OCI-LY1 (cell line): ENCODE measurements at regions not wholly inside any gene's neighbourhood (a gene's known extent, or its start where the extent isn't known, plus 50 kb on each side); places are given as distances from the start of the nearest gene placed in this dataset.

Source experiments
- H2AFZ ChIP-seq: fragments of 200-600 bp; sonication (generic), shearing (Covaris generic); 2 replicates; pipeline ENCODE4 v1.6.0; 2014; ENCODE audit warnings: antibody characterized with exemption, mild to moderate bottlenecking, low read length
- H3F3A ChIP-seq: fragments of 200-600 bp; sonication (generic), shearing (Covaris generic); 2 replicates; pipeline ENCODE4 v1.6.0; 2014; ENCODE audit warnings: mild to moderate bottlenecking, antibody characterized with exemption, low read length, moderate library complexity; ENCODE audit not compliant: insufficient read depth
- H3K27ac ChIP-seq: fragments of 200-600 bp; sonication (generic); 2 replicates; pipeline ENCODE4 v1.5.1; 2014; ENCODE audit warnings: low read length, mixed run types, mild to moderate bottlenecking, low read depth; ENCODE audit not compliant: poor library complexity, severe bottlenecking
- H3K27me3 ChIP-seq: fragments of 200-600 bp; sonication (generic); 2 replicates; pipeline ENCODE4 v1.6.0; 2014; ENCODE audit warnings: antibody characterized with exemption, mild to moderate bottlenecking, low read length, moderate library complexity; ENCODE audit not compliant: insufficient read depth
- H3K36me3 ChIP-seq: fragments of 200-600 bp; sonication (generic); 2 replicates; pipeline ENCODE4 v1.6.1; 2014; ENCODE audit warnings: mild to moderate bottlenecking, antibody characterized with exemption, low read length, moderate library complexity, mixed read lengths; ENCODE audit not compliant: insufficient read depth
- H3K4me1 ChIP-seq: fragments of 200-600 bp; sonication (generic); 2 replicates; pipeline ENCODE4 v1.5.1; 2014; ENCODE audit warnings: mild to moderate bottlenecking, low read length, moderate library complexity; ENCODE audit not compliant: insufficient read depth, severe bottlenecking
- H3K4me2 ChIP-seq: fragments of 200-600 bp; sonication (generic), shearing (Covaris generic); 2 replicates; pipeline ENCODE4 v1.6.1; 2014; ENCODE audit warnings: low read length
- H3K4me3 ChIP-seq: fragments of 200-600 bp; sonication (generic); 2 replicates; pipeline ENCODE4 v1.5.1; 2014; ENCODE audit warnings: low read length, low read depth, mild to moderate bottlenecking, mixed read lengths; ENCODE audit not compliant: poor library complexity, severe bottlenecking
- H3K79me2 ChIP-seq: fragments of 200-600 bp; shearing (Covaris generic); 2 replicates; pipeline ENCODE4 v1.6.1; 2016; ENCODE audit warnings: mixed run types, low read length, mixed read lengths; ENCODE audit not compliant: insufficient read depth
- H3K9ac ChIP-seq: fragments of 200-600 bp; sonication (generic), shearing (Covaris generic); 2 replicates; pipeline ENCODE4 v1.6.1; 2014; ENCODE audit warnings: mild to moderate bottlenecking, low read length, mixed read lengths
- H3K9me2 ChIP-seq: fragments of 200-600 bp; sonication (generic), shearing (Covaris generic); 2 replicates; pipeline ENCODE4 v1.6.1; 2014; ENCODE audit warnings: low read depth, mild to moderate bottlenecking, low read length, mixed read lengths
- H3K9me3 ChIP-seq: fragments of 200-600 bp; shearing (Covaris generic); 2 replicates; pipeline ENCODE4 v1.6.1; 2014; ENCODE audit warnings: low read length, mixed read lengths
- H4K20me1 ChIP-seq: fragments of 200-600 bp; sonication (generic), shearing (Covaris generic); 2 replicates; pipeline ENCODE4 v1.6.0; 2016; ENCODE audit warnings: mild to moderate bottlenecking, low read length; ENCODE audit not compliant: insufficient read depth
- EZH2 ChIP-seq: fragments of 200-600 bp; sonication (generic), shearing (Covaris generic); IDR thresholded peaks from 2 replicates; pipeline ENCODE4 v1.8.0; 2017; ENCODE audit warnings: borderline replicate concordance, mixed run types, mild to moderate bottlenecking, antibody characterized with exemption, low read length, moderate library complexity, mixed read lengths
- TF ChIP-seq, protein P1 (sequence below): fragments of 200-600 bp; sonication (generic), shearing (Covaris generic); IDR thresholded peaks from 2 replicates; pipeline ENCODE4 v1.5.1; 2017; ENCODE audit warnings: mild to moderate bottlenecking, antibody characterized with exemption, low read length, moderate library complexity, mixed read lengths

DNA sequence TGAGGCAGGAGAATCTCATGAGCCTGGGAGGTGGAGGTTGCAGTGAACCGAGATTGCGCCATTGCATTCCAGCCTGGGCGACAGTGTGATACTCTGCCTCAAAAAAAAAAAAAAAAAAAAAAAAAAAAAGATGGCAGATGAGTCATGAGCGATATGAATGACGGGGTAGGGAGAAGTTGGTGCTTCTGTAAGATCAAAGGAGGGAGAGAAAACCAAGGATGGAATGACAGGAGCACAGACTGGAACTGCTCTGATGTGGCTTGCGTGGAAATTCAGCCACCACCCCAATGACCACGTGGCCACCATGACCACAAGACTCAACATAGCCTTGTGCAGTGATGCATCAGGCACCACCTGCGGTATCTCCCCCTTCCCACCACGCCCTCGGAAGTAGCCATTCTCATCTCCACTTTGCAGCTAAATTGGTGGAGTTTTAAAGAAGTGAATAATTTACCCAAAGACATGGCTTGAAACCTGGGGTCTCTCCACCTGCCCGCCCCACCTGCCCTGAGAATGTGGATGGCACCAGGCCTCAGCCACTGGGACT is 96.0 kb downstream of the ACKR3 start:
- Histone ChIP-seq H3K27ac (no peak overlapping the region), H3K9me2 (no peaks in the 10 kb centered on the region)

DNA sequence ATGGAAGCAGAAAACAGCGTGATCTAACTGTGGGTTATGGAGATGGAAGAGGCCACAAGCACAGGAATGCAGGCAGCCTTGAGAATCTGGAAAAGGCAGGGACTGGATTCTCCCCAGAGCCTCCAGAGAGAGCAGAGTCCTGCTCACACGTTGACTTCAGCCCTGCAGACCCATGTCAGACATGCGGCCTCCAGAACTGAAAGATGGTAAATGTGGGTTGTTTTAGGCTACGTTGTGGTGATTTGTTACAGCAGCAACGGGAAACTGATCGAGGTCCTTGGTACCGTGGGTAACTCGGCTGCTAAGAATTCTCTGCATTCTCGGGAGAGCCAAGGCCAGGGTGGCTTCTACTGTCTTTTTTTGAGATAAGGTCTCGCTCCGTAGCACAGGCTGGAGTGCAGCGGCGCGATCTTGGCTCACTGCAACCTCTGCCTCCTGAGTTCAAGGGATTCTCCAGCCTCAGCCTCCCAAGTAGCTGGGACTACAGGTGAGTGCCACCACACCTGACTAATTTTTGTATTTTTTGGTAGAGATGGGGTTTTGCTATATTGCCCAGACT is 97.1 kb downstream of the ACKR3 start:
- H2AFZ ChIP-seq: no peak overlapping the region
- H4K20me1 ChIP-seq: no peaks in the 10 kb centered on the region
- H3F3A ChIP-seq: no peaks in the 10 kb centered on the region
- H3K9me2 ChIP-seq: no peaks in the 10 kb centered on the region
- TF ChIP-seq EZH2: no peak
- TF ChIP-seq, protein P1, sequence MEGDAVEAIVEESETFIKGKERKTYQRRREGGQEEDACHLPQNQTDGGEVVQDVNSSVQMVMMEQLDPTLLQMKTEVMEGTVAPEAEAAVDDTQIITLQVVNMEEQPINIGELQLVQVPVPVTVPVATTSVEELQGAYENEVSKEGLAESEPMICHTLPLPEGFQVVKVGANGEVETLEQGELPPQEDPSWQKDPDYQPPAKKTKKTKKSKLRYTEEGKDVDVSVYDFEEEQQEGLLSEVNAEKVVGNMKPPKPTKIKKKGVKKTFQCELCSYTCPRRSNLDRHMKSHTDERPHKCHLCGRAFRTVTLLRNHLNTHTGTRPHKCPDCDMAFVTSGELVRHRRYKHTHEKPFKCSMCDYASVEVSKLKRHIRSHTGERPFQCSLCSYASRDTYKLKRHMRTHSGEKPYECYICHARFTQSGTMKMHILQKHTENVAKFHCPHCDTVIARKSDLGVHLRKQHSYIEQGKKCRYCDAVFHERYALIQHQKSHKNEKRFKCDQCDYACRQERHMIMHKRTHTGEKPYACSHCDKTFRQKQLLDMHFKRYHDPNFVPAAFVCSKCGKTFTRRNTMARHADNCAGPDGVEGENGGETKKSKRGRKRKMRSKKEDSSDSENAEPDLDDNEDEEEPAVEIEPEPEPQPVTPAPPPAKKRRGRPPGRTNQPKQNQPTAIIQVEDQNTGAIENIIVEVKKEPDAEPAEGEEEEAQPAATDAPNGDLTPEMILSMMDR: no peak
- no peak overlapping the region for H3K9ac ChIP-seq
- H3K4me3 ChIP-seq: no peak overlapping the region
- H3K79me2 ChIP-seq: no peaks in the 10 kb centered on the region
- H3K27me3 ChIP-seq: no peaks in the 10 kb centered on the region; the same call in 1 of the 2 replicates
- H3K4me1 ChIP-seq: no peaks in the 10 kb centered on the region
- H3K4me2 ChIP-seq: no peak overlapping the region
- no peaks in the 10 kb centered on the region for H3K36me3 ChIP-seq
- no peak overlapping the region for H3K27ac ChIP-seq
- no peaks in the 10 kb centered on the region for H3K9me3 ChIP-seq

More for the DNA sequence above, 96.0 kb downstream of the ACKR3 start:
- H3K79me2 ChIP-seq: no peaks in the 10 kb centered on the region
- no peaks in the 10 kb centered on the region; the same call in 1 of the 2 replicates for H3K27me3 ChIP-seq
- no peaks in the 10 kb centered on the region for H4K20me1 ChIP-seq
- H3K4me1 ChIP-seq: no peaks in the 10 kb centered on the region
- no peaks in the 10 kb centered on the region for H3F3A ChIP-seq
- H3K4me3 ChIP-seq: no peak overlapping the region
- H3K9ac ChIP-seq: no peak overlapping the region
- H3K4me2 ChIP-seq: no peak overlapping the region
- H3K36me3 ChIP-seq: no peaks in the 10 kb centered on the region
- H3K9me3 ChIP-seq: no peaks in the 10 kb centered on the region
- TF ChIP-seq, protein P1: no peak
- TF ChIP-seq EZH2: no peak
- H2AFZ ChIP-seq: no peak overlapping the region

DNA sequence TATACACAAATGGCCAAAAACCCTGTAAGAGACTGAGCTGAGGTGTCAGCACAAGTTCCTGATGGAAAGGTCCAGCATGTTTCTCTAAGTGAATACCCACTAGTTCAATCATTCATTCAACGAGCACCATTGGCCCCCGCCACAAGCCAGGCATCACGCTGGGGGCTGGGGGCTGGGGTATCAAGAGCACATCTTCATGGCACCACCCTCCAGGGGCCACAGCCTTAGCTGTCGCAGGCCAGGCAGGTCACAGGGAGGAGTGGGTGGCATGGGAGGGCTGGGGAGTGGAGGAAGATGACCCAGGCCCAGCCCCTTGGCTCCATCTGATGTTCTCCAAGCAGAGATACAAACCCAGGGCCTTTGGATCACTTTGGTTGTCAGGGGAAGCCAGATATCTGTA is 97.9 kb downstream of the ACKR3 start:
- Histone ChIP-seq H3K9me2 (no peaks in the 10 kb centered on the region), H3K9me3 (no peaks in the 10 kb centered on the region), H2AFZ (no peak overlapping the region), H3K27me3 (no peaks in the 10 kb centered on the region; the same call in 1 of the 2 replicates), H3K4me3 (no peak overlapping the region), H3K79me2 (no peaks in the 10 kb centered on the region), H3K4me2 (no peak overlapping the region), H4K20me1 (no peaks in the 10 kb centered on the region), H3K36me3 (no peaks in the 10 kb centered on the region), H3F3A (no peaks in the 10 kb centered on the region), H3K4me1 (no peaks in the 10 kb centered on the region), H3K27ac (no peak overlapping the region), H3K9ac (no peak overlapping the region)
- TF ChIP-seq EZH2: no peak
- TF ChIP-seq, protein P1: no peak
